Gastrocnemius medialis (tissue), 4 donors: ENCODE measurements at regions not wholly inside any gene's neighbourhood (a gene's known extent, or its start where the extent isn't known, plus 50 kb on each side); places are given as distances from the start of the nearest gene placed in this dataset.

ENCODE experiments used
- CTCF ChIP-seq, 5 experiments: fragments of 450-650 bp in 3 of 5; fragments of 200-600 bp in 2 of 5; sonication (generic) in 2 of 5; IDR thresholded peaks in 4 of 5; conservative IDR thresholded peaks in 1 of 5; 1 replicate in 4 of 5; 2 replicates in 1 of 5; pipeline ENCODE4 v1.5.1; 2016 to 2019; ENCODE audit warnings: antibody characterized with exemption in 5 of 5, mild to moderate bottlenecking in 3 of 5, moderate library complexity in 3 of 5
- POLR2A ChIP-seq, 2 donors: fragments of 450-650 bp; IDR thresholded peaks; one replicate each; pipeline ENCODE4 v1.6.1; 2017; ENCODE audit warnings: antibody characterized with exemption in 2 of 2, mild to moderate bottlenecking in 2 of 2, moderate library complexity in 2 of 2

DNA sequence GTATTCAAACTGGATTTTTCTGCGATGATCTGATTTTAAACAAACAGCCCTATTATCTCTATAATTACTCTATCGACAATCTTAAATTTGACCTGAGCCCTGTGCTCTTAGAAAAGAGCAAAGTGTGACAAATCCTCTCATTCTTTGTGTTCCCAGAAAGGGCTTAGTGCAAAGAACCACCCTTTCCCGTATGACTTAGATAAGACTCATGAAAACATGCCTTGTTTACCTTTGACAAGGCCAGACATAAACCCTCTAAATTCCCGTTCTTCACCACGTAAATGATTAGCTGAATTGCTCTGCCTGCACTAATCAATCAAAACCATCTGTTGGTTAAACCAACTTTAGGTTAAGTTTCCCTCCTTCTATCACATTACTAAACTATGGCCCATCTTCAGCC lies 285.7 kb upstream of the SEL1L start:
- TF ChIP-seq POLR2A (IDR thresholded peaks at IDR 0.05) = no peak
- no peak for TF ChIP-seq CTCF (IDR thresholded peaks at IDR 0.05 in 4 of 5, conservative IDR thresholded peaks at IDR 0.05 in 1 of 5)
